ENCODE measurements at regions not wholly inside any gene's neighbourhood (a gene's known extent, or its start where the extent isn't known, plus 50 kb on each side); places are given as distances from the start of the nearest gene placed in this dataset.

GRCh38 chr2:79389481-79389880 is 123.4 kb upstream of the CTNNA2 start (continued):
- no peak for TF ChIP-seq ZNF462 (CRISPR knock-in tag; IDR thresholded peaks at IDR 0.05)
- no peak for TF ChIP-seq ZNF114 (CRISPR knock-in tag; IDR thresholded peaks at IDR 0.05)
- TF ChIP-seq CREB1 (CRISPR knock-in tag; IDR thresholded peaks at IDR 0.05; ENCODE audit: low read depth), result no peak
- no peak for TF ChIP-seq EZH2phosphoT487 (IDR thresholded peaks at IDR 0.05; ENCODE audit: unreplicated experiment)
- TF ChIP-seq ETS1 (IDR thresholded peaks at IDR 0.05), result no peak
- TF ChIP-seq JUNB (IDR thresholded peaks at IDR 0.05; ENCODE audit: unreplicated experiment), result no peak
- TF ChIP-seq STAT1 (IDR thresholded peaks at IDR 0.05; ENCODE audit: unreplicated experiment), result no peak

- Mint-ChIP-seq H3K27me3 (ENCODE audit: insufficient read depth, low read depth, poor library complexity) (no peaks in the 10 kb centered on the region), H3K27ac (no peak overlapping the region), H3K4me1 (no peaks in the 10 kb centered on the region), H3K36me3 (ENCODE audit: low read depth) (no peaks in the 10 kb centered on the region), H3K4me3 (no peak overlapping the region), H3K9me3 (no peaks in the 10 kb centered on the region)
- no peaks in the 10 kb centered on the region for H3K79me2 ChIP-seq (replicated peaks; ENCODE audit: insufficient read depth)
- no peaks in the 10 kb centered on the region for H3K9me2 ChIP-seq (ENCODE audit: insufficient read depth)
- no peaks in the 10 kb centered on the region for H3K36me3 ChIP-seq (ENCODE audit: insufficient read depth)
- DNase-seq (ENCODE audit: low spot score) (no peak), ATAC-seq (no peak)
- no peak overlapping the region for H3K4me2 ChIP-seq
- no peaks in the 10 kb centered on the region for H3K4me1 ChIP-seq (ENCODE audit: insufficient read depth)
- no peak overlapping the region for H3K4me3 ChIP-seq
- H3F3A ChIP-seq (replicated peaks; ENCODE audit: low read depth), result no peaks in the 10 kb centered on the region
- H2AFZ ChIP-seq, result no peak overlapping the region
- H3K27ac ChIP-seq (ENCODE audit: low read depth), result no peak overlapping the region
- no peaks in the 10 kb centered on the region for H3K27me3 ChIP-seq (ENCODE audit: insufficient read depth)
- no peaks in the 10 kb centered on the region for H4K20me1 ChIP-seq (replicated peaks; ENCODE audit: insufficient read depth)
- no peak for TF ChIP-seq ETS1 (IDR thresholded peaks at IDR 0.05)
- no peak for TF ChIP-seq NANOG (IDR thresholded peaks at IDR 0.05; ENCODE audit: borderline replicate concordance)
- TF ChIP-seq REST (IDR thresholded peaks at IDR 0.05; ENCODE audit: unreplicated experiment), result no peak
- no peak for TF ChIP-seq JUNB (IDR thresholded peaks at IDR 0.05; ENCODE audit: unreplicated experiment)
- TF ChIP-seq EZH2 (IDR thresholded peaks at IDR 0.05; ENCODE audit: low read depth, unreplicated experiment), result no peak
- TF ChIP-seq POLR2AphosphoS5 (IDR thresholded peaks at IDR 0.05; ENCODE audit: low read depth), result no peak
- TF ChIP-seq STAT1 (IDR thresholded peaks at IDR 0.05; ENCODE audit: unreplicated experiment), result no peak
- no peak for TF ChIP-seq EZH2phosphoT487 (IDR thresholded peaks at IDR 0.05; ENCODE audit: unreplicated experiment)
- TF ChIP-seq ZNF114 (CRISPR knock-in tag; IDR thresholded peaks at IDR 0.05), result no peak
- TF ChIP-seq CTCF (conservative IDR thresholded peaks at IDR 0.05; ENCODE audit: low read depth in 2 of 2), result no peak
These were observed 124.8 kb upstream of the CTNNA2 start for GRCh38 chr2:79388024-79388423.
